ENCODE measurements at regions not wholly inside any gene's neighbourhood (a gene's known extent, or its start where the extent isn't known, plus 50 kb on each side); places are given as distances from the start of the nearest gene placed in this dataset.

GRCh38 chr3:162776148-162776547 is 1279.5 kb downstream of the OTOL1 start:
- DNase-seq, result no peak

- DNase-seq, result no peak
Measured at GRCh38 chr3:162777118-162777517, 1280.5 kb downstream of the OTOL1 start.

GRCh38 chr3:162780313-162780712 is 1283.7 kb downstream of the OTOL1 start:
- DNase-seq, result no peak

GRCh38 chr3:162799910-162800309 is 1303.3 kb downstream of the OTOL1 start:
- DNase-seq, result no peak

GRCh38 chr3:162802228-162802965 is 1305.8 kb downstream of the OTOL1 start:
- DNase-seq, result no peak

DNA sequence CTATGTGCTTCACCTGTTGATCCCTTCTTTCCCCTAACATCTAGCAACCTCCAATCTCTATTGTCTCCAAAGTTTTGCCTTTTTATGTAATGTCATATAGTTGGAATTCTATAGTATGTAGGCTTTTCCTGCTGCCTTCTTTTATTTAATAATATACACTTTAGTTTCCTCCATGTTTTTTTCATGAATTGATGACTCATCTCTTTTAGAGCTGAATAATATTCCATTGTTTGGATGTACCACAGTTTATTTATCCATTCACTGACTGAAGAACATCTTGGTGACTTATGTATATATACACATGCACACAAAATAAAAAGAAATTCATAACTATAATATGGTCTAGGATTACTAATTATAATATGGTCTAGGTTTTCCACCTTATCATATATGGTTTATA is 1314.2 kb downstream of the OTOL1 start:
- no peak for DNase-seq

GRCh38 chr3:162842549-162843216 is 1346.1 kb downstream of the OTOL1 start:
- DNase-seq, result no peak

DNA sequence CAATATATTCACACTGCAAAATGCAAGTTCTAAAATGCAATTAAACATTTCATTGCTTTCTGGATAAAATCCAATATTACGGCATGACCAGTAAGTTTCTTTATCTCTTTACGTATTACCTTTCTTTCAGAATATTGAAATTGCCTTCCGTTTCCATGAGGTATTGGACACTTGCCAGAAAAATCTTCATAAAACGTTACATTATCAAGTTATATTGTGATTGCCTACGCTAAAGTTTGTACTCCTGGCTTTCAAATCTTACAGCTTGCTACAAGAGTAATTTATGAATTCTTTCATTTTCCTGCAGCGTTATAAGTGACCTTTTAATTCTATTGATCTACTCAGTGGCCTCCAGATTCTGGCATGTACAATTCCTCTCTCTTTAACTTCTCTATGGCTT is 1349.3 kb downstream of the OTOL1 start:
- DNase-seq, result no peak

- no peak for DNase-seq
Measured at GRCh38 chr3:162847511-162847910, 1350.9 kb downstream of the OTOL1 start.

GRCh38 chr3:162863579-162863978 is 1367.0 kb downstream of the OTOL1 start:
- DNase-seq, result no peak

- DNase-seq, result no peak
Measured at GRCh38 chr3:162865466-162865865, 1368.9 kb downstream of the OTOL1 start.

DNA sequence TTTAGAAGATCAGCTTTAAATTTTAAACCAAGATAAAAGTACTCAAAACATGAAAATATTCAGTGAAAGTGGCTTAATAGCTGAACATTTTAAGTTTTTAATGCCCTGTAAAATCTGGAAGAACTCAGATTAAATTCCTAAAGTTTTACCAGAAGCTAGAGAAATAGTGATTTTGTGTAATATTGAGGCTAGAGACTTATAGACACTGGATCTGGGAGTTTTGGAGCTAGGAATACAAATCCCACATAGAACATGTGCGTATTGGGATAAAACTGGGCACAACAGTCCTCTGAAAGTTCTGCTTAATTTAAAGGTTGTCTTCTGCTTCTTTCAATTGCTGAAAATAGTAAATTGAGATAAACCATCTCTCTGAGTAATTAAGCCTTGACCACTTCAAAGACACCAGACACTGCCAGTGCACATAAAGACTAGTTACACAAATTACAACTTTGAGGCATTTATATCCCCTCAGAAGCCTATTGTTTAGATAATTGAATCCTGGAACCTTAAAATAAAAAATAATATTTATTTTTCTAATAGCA is 1382.5 kb downstream of the OTOL1 start:
- no peak for DNase-seq

DNA sequence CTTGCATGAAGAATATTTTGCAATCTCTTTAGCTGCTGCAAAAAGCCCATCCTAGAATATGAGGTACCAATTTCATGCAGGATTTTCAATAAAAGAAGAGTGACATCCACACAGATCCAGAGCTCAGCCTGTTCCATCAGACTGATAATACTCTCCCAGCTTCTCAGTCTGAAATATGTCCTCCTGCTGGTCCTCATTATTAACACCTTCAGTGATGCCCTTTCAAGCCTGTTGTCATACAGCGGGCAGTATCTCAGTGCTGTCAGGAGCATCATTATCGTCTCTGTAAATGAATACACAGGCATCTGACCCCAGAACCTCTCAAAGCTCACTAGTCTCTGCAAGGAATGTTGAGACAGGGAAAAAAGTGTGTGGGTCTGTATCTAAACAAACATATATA is 1387.8 kb downstream of the OTOL1 start:
- no peak for DNase-seq

GRCh38 chr3:162892921-162893793 is 1396.5 kb downstream of the OTOL1 start:
- DNase-seq, result no peak

GRCh38 chr3:162897291-162897690 is 1400.7 kb downstream of the OTOL1 start:
- no peak for DNase-seq

DNA sequence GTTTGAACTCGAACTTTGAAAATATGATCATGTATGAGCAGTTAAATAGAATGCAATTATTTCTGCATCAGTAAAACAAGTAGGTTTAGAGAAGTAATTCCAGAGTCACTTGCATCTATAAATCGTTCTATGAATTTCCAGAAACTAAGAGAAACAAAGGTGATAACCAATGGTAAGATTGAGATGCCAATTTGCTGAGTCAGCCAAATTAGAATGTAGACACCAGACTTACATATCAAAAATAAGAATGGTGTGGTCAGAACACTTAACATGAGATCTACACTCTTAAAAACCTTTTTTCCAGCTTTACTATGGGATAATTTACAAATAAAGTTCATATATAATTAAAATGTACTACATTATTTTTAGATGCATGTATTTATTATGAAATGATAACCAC is 1435.9 kb downstream of the OTOL1 start:
- no peak for DNase-seq

- DNase-seq, result no peak
Measured at GRCh38 chr3:162933656-162934055, 1437.0 kb downstream of the OTOL1 start.

- no peak for DNase-seq
Measured at GRCh38 chr3:162936706-162937105, 1440.1 kb downstream of the OTOL1 start.

- DNase-seq, result no peak
Measured at GRCh38 chr3:162938083-162938482, 1441.5 kb downstream of the OTOL1 start.

GRCh38 chr3:162945626-162946025 is 1449.0 kb downstream of the OTOL1 start:
- DNase-seq, result no peak

DNA sequence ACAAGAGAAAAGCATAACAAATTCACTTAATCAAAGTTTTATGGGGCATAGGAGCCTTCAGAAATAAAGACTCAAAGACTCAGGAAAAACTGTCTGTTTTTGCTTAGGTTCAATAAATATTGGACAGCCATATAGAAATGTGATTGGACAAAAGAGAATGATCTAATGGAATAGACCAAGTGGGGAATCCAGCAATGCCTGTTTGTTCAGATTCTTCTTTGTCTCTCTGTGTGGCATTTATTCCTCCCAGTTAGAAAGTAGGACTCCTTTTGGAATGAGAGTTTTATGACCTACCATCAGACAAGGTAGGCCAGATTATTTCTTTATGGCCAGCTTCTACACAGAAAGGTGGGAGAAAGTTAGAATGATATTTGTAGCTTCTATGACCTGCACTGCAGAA is 1460.1 kb downstream of the OTOL1 start:
- DNase-seq, result no peak

DNA sequence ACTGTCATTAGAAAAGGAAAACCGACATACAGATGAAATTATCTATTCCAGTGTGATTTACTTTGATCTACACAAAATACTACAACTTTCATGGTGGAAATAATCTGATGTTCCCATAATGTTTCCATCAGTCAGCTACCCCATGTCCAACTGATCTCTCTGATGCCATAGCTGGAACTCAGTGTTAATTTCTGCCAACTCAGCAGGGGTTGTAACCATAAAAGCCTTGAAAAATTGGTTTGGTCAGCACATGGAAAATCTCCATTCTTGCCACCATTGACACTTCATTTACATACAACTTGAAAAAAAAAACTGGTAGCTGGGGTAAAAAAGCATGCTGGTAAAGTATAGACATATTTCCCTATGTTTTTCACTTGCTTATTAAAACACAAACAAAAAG is 1463.7 kb downstream of the OTOL1 start:
- DNase-seq, result no peak

Data from nucleus accumbens (tissue), 56 donors.